Activated CD8-positive, alpha-beta T cell treated with anti-CD3 and anti-CD28 coated beads for 36 hours (primary cell): ENCODE measurements at regions not wholly inside any gene's neighbourhood (a gene's known extent, or its start where the extent isn't known, plus 50 kb on each side); places are given as distances from the start of the nearest gene placed in this dataset.

Experiments used
- ATAC-seq: fragments of 200-7000 bp; cut with Tn5 transposase; one replicate; pipeline ENCODE4 v1.10.0; 2021; ENCODE audit warnings: mild to moderate bottlenecking, moderate library complexity
- CTCF ChIA-PET: fragments of 350-600 bp; sonication (Branson Sonifier 250); formaldehyde crosslinking; loops from one replicate; lab custom pipeline; 2021; ENCODE audit warnings: antibody characterized with exemption; lab: Charles Lee
- POLR2A ChIA-PET: fragments of 350-600 bp; sonication (Branson Sonifier 250); formaldehyde crosslinking; loops from one replicate; lab custom pipeline; 2021; ENCODE audit warnings: antibody characterized with exemption; lab: Charles Lee
- DNase-seq: peaks from one replicate; pipeline ENCODE4 v3.0.0-alpha.2; 2020
- H3K27ac Mint-ChIP-seq: one replicate; pipeline ENCODE4 v1.8.0; 2021; ENCODE audit warnings: mild to moderate bottlenecking, mixed read lengths
- H3K27me3 Mint-ChIP-seq: one replicate; pipeline ENCODE4 v1.8.0; 2021; ENCODE audit warnings: mixed read lengths
- H3K36me3 Mint-ChIP-seq: one replicate; pipeline ENCODE4 v1.8.0; 2021; ENCODE audit warnings: low read depth, mixed read lengths
- H3K4me1 Mint-ChIP-seq: one replicate; pipeline ENCODE4 v1.8.0; 2021; ENCODE audit warnings: low read depth, mixed read lengths
- H3K4me3 Mint-ChIP-seq: one replicate; pipeline ENCODE4 v1.8.0; 2021; ENCODE audit warnings: mild to moderate bottlenecking, moderate library complexity, mixed read lengths
- H3K9me3 Mint-ChIP-seq: one replicate; pipeline ENCODE4 v1.8.0; 2021; ENCODE audit warnings: mixed read lengths
- CTCF ChIP-seq: fragments of 200-600 bp; IDR thresholded peaks from one replicate; pipeline ENCODE4 v1.8.0; 2022; ENCODE audit warnings: antibody characterized with exemption, mild to moderate bottlenecking
- intact Hi-C: fragments of 100-400 bp; cut with micrococcal nuclease; formaldehyde crosslinking; loops from one replicate; pipeline ENCODE4 v1.10.0; 2022

GRCh38 chr14:87349921-87350320 is 643.1 kb downstream of the GALC start:
- ATAC-seq, result no peak
- ChIA-PET POLR2A (no interaction called here), CTCF (no interaction called here)
- intact Hi-C loops, result no loop called here
- Mint-ChIP-seq H3K27me3 (no peaks in the 10 kb centered on the region), H3K27ac (no peak overlapping the region), H3K4me1 (no peaks in the 10 kb centered on the region), H3K4me3 (no peak overlapping the region), H3K9me3 (peaks cover 3% of the 10 kb centered on the region), H3K36me3 (no peaks in the 10 kb centered on the region)
- DNase-seq, result no peak
- no peak for TF ChIP-seq CTCF

GRCh38 chr14:87343652-87344051 is 649.3 kb downstream of the GALC start:
- no peaks in the 10 kb centered on the region for H3K4me1 Mint-ChIP-seq
- H3K27ac Mint-ChIP-seq, result no peak overlapping the region
- H3K27me3 Mint-ChIP-seq, result no peaks in the 10 kb centered on the region
- no peak for TF ChIP-seq CTCF
- POLR2A ChIA-PET, result no interaction called here
- intact Hi-C loops, result no loop called here
- no peaks in the 10 kb centered on the region for H3K9me3 Mint-ChIP-seq
- no peak for DNase-seq
- no peaks in the 10 kb centered on the region for H3K36me3 Mint-ChIP-seq
- no peak for ATAC-seq
- CTCF ChIA-PET, result no interaction called here
- H3K4me3 Mint-ChIP-seq, result no peak overlapping the region

- H3K36me3 Mint-ChIP-seq, result no peaks in the 10 kb centered on the region
- no peaks in the 10 kb centered on the region for H3K27me3 Mint-ChIP-seq
- no peaks in the 10 kb centered on the region for H3K9me3 Mint-ChIP-seq
- H3K4me1 Mint-ChIP-seq, result no peaks in the 10 kb centered on the region
- intact Hi-C loops, result no loop called here
- TF ChIP-seq CTCF, result no peak
- no peak for ATAC-seq
- H3K4me3 Mint-ChIP-seq, result no peak overlapping the region
- POLR2A ChIA-PET, result no interaction called here
- no peak overlapping the region for H3K27ac Mint-ChIP-seq
- CTCF ChIA-PET, result no interaction called here
- no peak for DNase-seq
These were observed 657.8 kb downstream of the GALC start for GRCh38 chr14:87334997-87335685.

- no peak overlapping the region for H3K27ac Mint-ChIP-seq
- H3K4me3 Mint-ChIP-seq, result no peak overlapping the region
- H3K4me1 Mint-ChIP-seq, result no peaks in the 10 kb centered on the region
- no peaks in the 10 kb centered on the region for H3K9me3 Mint-ChIP-seq
- DNase-seq (no peak), ATAC-seq (no peak)
- intact Hi-C loops, result no loop called here
- H3K27me3 Mint-ChIP-seq, result no peaks in the 10 kb centered on the region
- ChIA-PET CTCF (no interaction called here), POLR2A (no interaction called here)
- H3K36me3 Mint-ChIP-seq, result no peaks in the 10 kb centered on the region
- TF ChIP-seq CTCF, result no peak
These were observed 661.0 kb downstream of the GALC start for GRCh38 chr14:87331991-87332390.

- TF ChIP-seq CTCF, result no peak
- Mint-ChIP-seq H3K27ac (no peak overlapping the region), H3K4me1 (no peaks in the 10 kb centered on the region), H3K4me3 (no peak overlapping the region), H3K9me3 (no peaks in the 10 kb centered on the region), H3K36me3 (no peaks in the 10 kb centered on the region), H3K27me3 (no peaks in the 10 kb centered on the region)
- POLR2A ChIA-PET, result no interaction called here
- CTCF ChIA-PET, result interaction anchor here (1.1 kb wide), 1 partner anchor 290 kb away, joined by 3 read pairs; no protein-coding TSS in a partner anchor
- intact Hi-C loops, result no loop called here
- ATAC-seq, result no peak
- DNase-seq, result no peak
These were observed 667.2 kb downstream of the GALC start for GRCh38 chr14:87325741-87326140.
